OCI-LY7 (cell line): ENCODE measurements at regions not wholly inside any gene's neighbourhood (a gene's known extent, or its start where the extent isn't known, plus 50 kb on each side); places are given as distances from the start of the nearest gene placed in this dataset.
A peak's percentile ranks its signal among the peaks of the same experiment; 100 is the strongest.
"Not testable (repeated sequence)": the region's sequence is repeated elsewhere in the genome, so short reads cannot be mapped to it uniquely, and the experiment has no call there.

ENCODE experiments used
- BruUV-seq: library from RNA; stranded (reverse); fragments of 400-500 nt; replicated peaks from 2 replicates; lab custom pipeline; 2021; lab: Mats Ljungman, UMichigan
- CTCF ChIA-PET: fragments of 300-600 bp; sonication (Branson Sonifier 250); formaldehyde crosslinking; loops from one replicate; lab custom pipeline; 2022; ENCODE audit warnings: antibody characterized with exemption; ENCODE audit not compliant: unreplicated experiment; lab: Charles Lee
- POLR2A ChIA-PET: fragments of 300-600 bp; sonication (Branson Sonifier 250); formaldehyde crosslinking; loops from one replicate; lab custom pipeline; 2022; ENCODE audit warnings: antibody characterized with exemption; lab: Charles Lee
- DNase-seq: peaks from one replicate; pipeline ENCODE4 v3.0.0-alpha.2; 2015; ENCODE audit warnings: low spot score
- H2AFZ ChIP-seq: fragments of 200-600 bp; sonication (generic), shearing (Covaris generic); 2 replicates; pipeline ENCODE4 v1.6.1; 2014; ENCODE audit warnings: mild to moderate bottlenecking, antibody characterized with exemption, low read length, moderate library complexity
- H3K27ac ChIP-seq: fragments of 200-600 bp; sonication (generic); 2 replicates; pipeline ENCODE4 v1.5.1; 2014; ENCODE audit warnings: mixed run types, low read depth, mild to moderate bottlenecking, moderate library complexity, low read length, inconsistent platforms; ENCODE audit not compliant: poor library complexity, severe bottlenecking
- H3K36me3 ChIP-seq: fragments of 200-600 bp; sonication (generic); 2 replicates; pipeline ENCODE4 v1.6.1; 2014; ENCODE audit warnings: mild to moderate bottlenecking, antibody characterized with exemption, low read length, moderate library complexity, mixed read lengths; ENCODE audit not compliant: insufficient read depth
- H3K4me1 ChIP-seq: fragments of 200-600 bp; sonication (generic); 2 replicates; pipeline ENCODE4 v1.5.1; 2014; ENCODE audit warnings: mild to moderate bottlenecking, low read length; ENCODE audit not compliant: insufficient read depth, poor library complexity, severe bottlenecking
- H3K4me2 ChIP-seq: fragments of 200-600 bp; sonication (generic); 2 replicates; pipeline ENCODE4 v1.6.1; 2014; ENCODE audit warnings: mild to moderate bottlenecking, low read length
- H3K4me3 ChIP-seq: fragments of 200-600 bp; sonication (generic); 2 replicates; pipeline ENCODE4 v1.5.1; 2014; ENCODE audit warnings: mild to moderate bottlenecking, low read depth, low read length; ENCODE audit not compliant: poor library complexity, severe bottlenecking
- H3K79me2 ChIP-seq: fragments of 200-600 bp; sonication (generic); 2 replicates; pipeline ENCODE4 v1.6.1; 2016; ENCODE audit warnings: low read depth, mild to moderate bottlenecking, low read length, moderate library complexity, mixed read lengths; ENCODE audit not compliant: insufficient read depth
- H3K9me2 ChIP-seq: fragments of 200-600 bp; sonication (generic); 2 replicates; pipeline ENCODE4 v1.6.1; 2016; ENCODE audit warnings: mild to moderate bottlenecking, low read length, mixed read lengths; ENCODE audit not compliant: insufficient read depth
- H3K9me3 ChIP-seq: fragments of 200-600 bp; sonication (generic); 2 replicates; pipeline ENCODE4 v1.6.1; 2014; ENCODE audit warnings: mild to moderate bottlenecking, mixed run types, low read length, mixed read lengths
- H4K20me1 ChIP-seq: fragments of 200-600 bp; sonication (generic); 2 replicates; pipeline ENCODE4 v1.6.1; 2014; ENCODE audit warnings: mild to moderate bottlenecking, antibody characterized with exemption, low read length, moderate library complexity, mixed read lengths; ENCODE audit not compliant: insufficient read depth
- CTCF ChIP-seq: fragments of 200-600 bp; sonication (generic); conservative IDR thresholded peaks from 2 replicates; pipeline ENCODE4 v1.5.1; 2014; ENCODE audit warnings: mild to moderate bottlenecking, antibody characterized with exemption, low read length, moderate library complexity, mixed read lengths
- EZH2phosphoT487 ChIP-seq: fragments of 200-600 bp; sonication (generic); IDR thresholded peaks from 2 replicates; pipeline ENCODE4 v1.6.1; 2018; ENCODE audit warnings: low read depth, borderline replicate concordance, mild to moderate bottlenecking, mixed run types, antibody characterized with exemption, low read length, moderate library complexity, mixed read lengths
- intact Hi-C: fragments of 100-400 bp; cut with micrococcal nuclease; formaldehyde crosslinking; loops from one replicate; pipeline ENCODE4 v1.10.0; 2022; ENCODE audit not compliant: unreplicated experiment

GRCh38 chr6:25157842-25158241 lies 121.3 kb upstream of the CARMIL1 start:
- intact Hi-C loops: no loop called here
- BruUV-seq: no TSS peak
- peak; percentile 23 for DNase-seq
- Histone ChIP-seq H3K4me3 (no peak overlapping the region), H3K79me2 (no peaks in the 10 kb centered on the region), H4K20me1 (no peaks in the 10 kb centered on the region), H3K9me2 (no peaks in the 10 kb centered on the region), H3K27ac (no peak overlapping the region), H3K36me3 (no peaks in the 10 kb centered on the region), H3K4me1 (peaks cover 9% of the 10 kb centered on the region), H3K9me3 (peaks cover 13% of the 10 kb centered on the region; the same call in 1 of the 2 replicates), H3K4me2 (no peak overlapping the region), H2AFZ (no peak overlapping the region)
- CTCF ChIA-PET: no interaction called here
- POLR2A ChIA-PET: interaction anchor here (1.0 kb wide), 1 partner anchor 121 kb away, joined by 3 read pairs; no protein-coding TSS in a partner anchor
- no peak for TF ChIP-seq CTCF
- no peak for TF ChIP-seq EZH2phosphoT487

- peaks cover 13% of the 10 kb centered on the region; the same call in 1 of the 2 replicates for H3K9me3 ChIP-seq
- H3K36me3 ChIP-seq, POLR2A ChIA-PET, H4K20me1 ChIP-seq, H3K27ac ChIP-seq, H3K9me2 ChIP-seq, H3K4me3 ChIP-seq, H3K4me2 ChIP-seq, DNase-seq, H3K4me1 ChIP-seq, BruUV-seq, H3K79me2 ChIP-seq, intact Hi-C loops, CTCF ChIA-PET, H2AFZ ChIP-seq: not testable (repeated sequence)
Measured at GRCh38 chr6:25160134-25160533, 119.0 kb upstream of the CARMIL1 start.

- no peak overlapping the region for H3K4me2 ChIP-seq
- no peak for TF ChIP-seq CTCF
- no peak for TF ChIP-seq EZH2phosphoT487
- BruUV-seq: no TSS peak
- no peak for DNase-seq
- H3K4me3 ChIP-seq: no peak overlapping the region
- intact Hi-C loops: no loop called here
- no peaks in the 10 kb centered on the region for H3K9me2 ChIP-seq
- no peaks in the 10 kb centered on the region for H4K20me1 ChIP-seq
- H3K79me2 ChIP-seq: no peaks in the 10 kb centered on the region
- H3K4me1 ChIP-seq: no peaks in the 10 kb centered on the region
- H3K9me3 ChIP-seq: no peaks in the 10 kb centered on the region
- no peak overlapping the region for H3K27ac ChIP-seq
- no peaks in the 10 kb centered on the region for H3K36me3 ChIP-seq
- no peak overlapping the region for H2AFZ ChIP-seq
- POLR2A ChIA-PET: interaction anchor here (0.5 to 0.8 kb wide), 2 partner anchors 9 to 35 kb away, joined by 4 read pairs; no protein-coding TSS in a partner anchor
- CTCF ChIA-PET: no interaction called here
Measured at GRCh38 chr6:25165177-25165576, 114.0 kb upstream of the CARMIL1 start.
